ENCODE measurements at regions not wholly inside any gene's neighbourhood (a gene's known extent, or its start where the extent isn't known, plus 50 kb on each side); places are given as distances from the start of the nearest gene placed in this dataset.
"Not testable (repeated sequence)": the region's sequence is repeated elsewhere in the genome, so short reads cannot be mapped to it uniquely, and the experiment has no call there.

GRCh38 chr4:16450724-16451123 lies 224.5 kb upstream of the TAPT1 start:
- DNase-seq (ENCODE audit: low spot score): no peak
- no peak for ATAC-seq

DNA sequence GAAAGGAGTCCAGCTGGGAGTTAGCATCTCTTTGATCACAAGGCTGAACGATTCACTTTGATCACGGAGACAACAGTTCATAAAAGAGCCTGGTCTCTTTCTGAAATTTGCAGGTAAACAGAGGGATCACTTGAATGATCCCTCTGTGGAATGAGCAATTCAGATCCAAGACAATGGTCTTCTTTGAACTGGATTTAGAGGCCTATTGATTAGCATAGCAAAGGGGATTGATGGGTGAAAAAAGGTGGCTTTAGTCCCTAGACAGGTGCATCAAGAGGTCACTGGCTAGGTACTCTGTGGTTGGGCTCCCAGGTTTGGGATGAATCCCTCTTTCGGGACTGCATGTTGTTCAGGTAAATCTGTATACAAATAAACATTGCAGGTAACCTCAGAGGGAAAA lies 223.8 kb upstream of the TAPT1 start:
- no peak for ATAC-seq
- no peak for DNase-seq (ENCODE audit: low spot score)

GRCh38 chr4:16449406-16449805 lies 223.1 kb upstream of the TAPT1 start:
- no peak for DNase-seq (ENCODE audit: low spot score)
- no peak for ATAC-seq

DNA sequence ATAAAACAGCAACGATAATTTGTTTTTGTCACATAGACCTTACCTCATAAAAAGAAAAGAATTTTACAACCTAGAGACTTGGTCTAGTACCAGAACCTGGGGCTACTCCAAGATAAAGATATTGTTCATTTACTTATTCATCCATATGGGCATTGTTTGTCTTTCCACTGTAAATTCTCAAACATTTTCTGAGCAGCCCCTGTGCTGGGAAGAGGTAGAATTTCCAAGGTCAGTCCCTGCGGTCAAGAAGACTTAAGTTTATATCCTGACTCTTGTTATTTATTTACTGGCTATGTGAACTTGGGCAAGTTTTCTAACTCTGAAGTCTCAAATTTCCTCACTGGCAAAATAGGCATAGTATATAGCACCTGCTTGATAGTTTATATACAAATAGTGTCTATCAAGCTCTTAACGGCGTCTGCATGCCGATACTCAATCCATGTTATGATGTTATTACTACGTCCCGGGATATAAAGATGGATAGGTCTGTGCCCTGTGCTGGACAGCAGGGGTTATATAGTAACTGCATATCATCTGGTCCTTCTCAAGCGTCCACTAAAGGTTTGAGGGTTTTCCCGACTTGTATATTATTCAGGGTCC lies 222.1 kb upstream of the TAPT1 start:
- ATAC-seq (no peak), DNase-seq (ENCODE audit: low spot score) (no peak)

DNA sequence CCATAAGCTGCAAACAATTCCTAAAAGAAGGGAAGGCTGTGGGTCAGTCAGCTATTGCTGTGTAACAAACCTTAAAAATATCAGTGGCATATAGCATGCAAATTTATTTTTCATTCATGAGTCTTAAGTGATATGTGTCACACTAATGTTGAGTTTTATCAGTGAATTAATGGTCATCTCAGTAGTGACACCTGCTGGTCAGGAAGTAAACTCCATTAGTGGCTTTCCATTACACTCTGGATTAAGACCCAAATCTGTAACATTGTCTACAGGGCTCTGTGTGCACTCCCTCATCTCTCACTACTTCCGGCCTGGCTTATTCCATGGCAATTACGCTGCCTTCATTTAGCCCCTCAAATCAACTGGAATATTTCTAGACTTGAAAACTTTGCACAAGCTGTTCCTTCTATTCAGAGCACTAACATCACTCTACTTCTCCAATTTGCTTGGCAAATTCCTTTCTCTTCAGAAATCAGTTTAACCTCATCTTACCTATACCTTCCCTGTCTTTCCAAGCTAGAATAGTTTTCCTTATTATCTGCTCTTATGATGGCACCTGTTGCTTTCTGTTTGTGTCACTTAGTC lies 217.3 kb upstream of the TAPT1 start:
- ATAC-seq (peak; percentile 92), DNase-seq (ENCODE audit: low spot score) (no peak)

DNA sequence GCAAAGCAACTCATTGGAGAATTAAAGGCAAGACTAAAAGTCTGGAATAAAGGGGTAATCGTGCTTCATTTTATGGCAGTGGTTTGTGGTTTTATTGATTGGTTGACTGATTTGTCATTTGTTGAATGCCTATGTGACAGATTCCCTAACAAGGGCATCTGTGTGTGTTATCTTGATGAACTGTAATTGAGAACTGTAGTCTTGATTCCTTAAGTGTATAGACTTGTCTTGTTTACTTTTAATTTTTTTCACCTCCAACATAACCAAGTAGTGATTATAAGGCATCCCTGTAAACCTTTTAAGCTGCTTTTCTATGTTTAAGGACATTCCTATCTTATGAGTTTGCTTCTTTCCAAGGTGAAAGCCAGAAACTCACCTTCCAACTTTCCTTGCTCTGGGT lies 216.0 kb upstream of the TAPT1 start:
- DNase-seq (ENCODE audit: low spot score) (no peak), ATAC-seq (no peak)

GRCh38 chr4:16439768-16440167 lies 213.5 kb upstream of the TAPT1 start:
- ATAC-seq (no peak), DNase-seq (ENCODE audit: low spot score) (no peak)

DNA sequence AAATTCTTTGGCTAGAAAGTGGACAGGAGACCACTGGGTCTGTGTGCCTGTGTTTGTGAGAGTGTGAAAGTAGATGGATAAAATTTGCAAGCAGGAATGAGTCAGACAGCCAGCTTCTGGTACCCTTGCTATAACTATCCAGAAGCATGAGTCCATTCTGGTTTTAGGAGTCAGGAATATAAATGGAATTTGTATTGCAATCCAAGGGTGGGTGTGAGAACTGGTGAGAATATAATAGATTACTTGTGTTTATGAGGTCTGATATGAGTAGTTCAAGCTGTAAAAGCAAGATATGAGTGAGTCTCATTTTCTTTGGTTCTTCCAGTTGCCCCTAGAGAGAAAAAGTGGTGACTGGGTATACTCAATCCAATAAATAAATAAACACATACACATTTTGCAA lies 212.7 kb upstream of the TAPT1 start:
- DNase-seq (ENCODE audit: low spot score) (no peak), ATAC-seq (no peak)

DNA sequence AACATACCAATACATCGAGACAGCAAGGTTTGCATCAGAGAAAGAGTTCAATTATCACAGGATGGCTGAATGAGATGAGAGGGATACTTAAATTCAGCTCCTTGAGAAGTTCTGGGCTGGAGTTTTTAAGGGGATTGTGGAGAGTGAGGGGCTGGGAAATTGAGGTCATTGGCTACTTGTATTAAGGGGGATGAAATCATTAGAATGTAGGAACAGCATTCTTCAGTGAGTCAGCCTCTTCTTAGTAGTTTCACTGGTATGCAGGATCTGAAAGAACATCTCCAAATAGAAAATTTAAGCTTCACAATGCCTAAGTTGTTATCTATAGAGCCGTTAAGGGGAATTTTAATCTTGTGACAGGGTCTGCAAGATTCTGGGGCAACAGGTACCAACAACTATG lies 211.6 kb upstream of the TAPT1 start:
- ATAC-seq (no peak), DNase-seq (ENCODE audit: low spot score) (no peak)

GRCh38 chr4:16431866-16432265 lies 205.6 kb upstream of the TAPT1 start:
- no peak for ATAC-seq
- DNase-seq (ENCODE audit: low spot score): no peak

DNA sequence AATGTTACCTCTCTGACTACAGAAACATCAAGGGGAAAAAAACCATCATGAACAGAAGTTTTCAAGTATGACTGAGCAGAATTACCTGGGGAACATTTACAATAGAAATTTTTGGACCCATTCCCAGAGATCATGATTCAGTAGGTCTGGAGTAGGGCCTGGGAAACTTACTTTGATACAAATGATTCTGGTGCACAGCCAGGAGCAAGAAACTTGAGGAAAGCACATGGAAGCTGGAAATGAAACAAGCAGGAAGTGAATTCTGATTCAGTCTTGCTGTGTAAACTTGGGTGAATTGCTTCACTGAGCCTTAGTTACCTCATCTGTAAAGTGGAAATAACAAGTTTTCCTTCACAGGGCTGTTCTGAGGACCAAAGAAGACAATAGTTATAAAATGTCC lies 192.5 kb upstream of the TAPT1 start:
- ATAC-seq (no peak), DNase-seq (ENCODE audit: low spot score) (no peak)

DNA sequence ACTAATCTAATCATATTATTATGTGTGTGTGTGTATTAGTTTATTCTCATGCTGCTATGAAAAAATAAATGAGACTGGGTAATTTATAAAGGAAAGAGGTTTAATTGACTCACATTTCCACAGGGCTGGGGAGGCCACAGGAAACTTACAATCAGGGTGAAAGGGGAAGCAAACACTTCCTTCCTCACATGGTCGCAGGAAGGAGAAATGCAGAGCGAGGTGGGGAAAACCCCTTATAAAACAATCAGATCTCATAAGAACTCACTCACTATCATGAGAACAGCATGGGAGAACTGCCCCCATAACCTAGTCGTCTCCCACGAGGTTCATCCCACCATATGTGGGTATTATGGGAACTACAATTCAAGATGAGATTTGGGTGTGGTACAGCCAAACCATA lies 190.9 kb upstream of the TAPT1 start:
- ATAC-seq (no peak), DNase-seq (ENCODE audit: low spot score) (no peak)

DNA sequence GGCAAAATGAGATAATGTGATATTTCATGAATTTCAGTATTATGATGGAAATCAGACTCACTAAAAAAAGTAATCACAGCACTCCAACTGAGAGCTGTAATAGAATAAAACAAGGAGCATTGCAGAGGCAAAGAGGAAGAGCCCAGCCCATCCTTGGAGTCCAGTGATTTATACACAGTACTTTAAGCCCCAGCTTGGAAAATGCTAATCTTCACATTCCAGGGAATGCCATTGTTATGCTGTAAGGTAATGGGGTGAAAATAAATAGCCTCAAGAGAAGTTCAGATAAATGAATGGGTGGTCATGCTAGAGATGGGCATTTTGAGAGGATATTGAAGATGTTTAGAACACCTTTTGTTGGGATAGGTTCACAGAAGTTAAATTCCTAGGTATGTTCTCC lies 190.3 kb upstream of the TAPT1 start:
- no peak for ATAC-seq
- no peak for DNase-seq (ENCODE audit: low spot score)

GRCh38 chr4:16415751-16416150 lies 189.5 kb upstream of the TAPT1 start:
- DNase-seq (ENCODE audit: low spot score) (no peak), ATAC-seq (no peak)

- no peak for ATAC-seq
- DNase-seq (ENCODE audit: low spot score): no peak
These were observed 187.7 kb upstream of the TAPT1 start for GRCh38 chr4:16413814-16414555.

GRCh38 chr4:16411501-16412085 lies 185.3 kb upstream of the TAPT1 start:
- ATAC-seq (no peak), DNase-seq (ENCODE audit: low spot score) (no peak)

- not testable (repeated sequence) for DNase-seq (ENCODE audit: low spot score); ATAC-seq
These were observed 166.9 kb upstream of the TAPT1 start for GRCh38 chr4:16393216-16393615.

- DNase-seq (ENCODE audit: low spot score) (no peak), ATAC-seq (no peak)
These were observed 164.9 kb upstream of the TAPT1 start for GRCh38 chr4:16391196-16391595.

DNA sequence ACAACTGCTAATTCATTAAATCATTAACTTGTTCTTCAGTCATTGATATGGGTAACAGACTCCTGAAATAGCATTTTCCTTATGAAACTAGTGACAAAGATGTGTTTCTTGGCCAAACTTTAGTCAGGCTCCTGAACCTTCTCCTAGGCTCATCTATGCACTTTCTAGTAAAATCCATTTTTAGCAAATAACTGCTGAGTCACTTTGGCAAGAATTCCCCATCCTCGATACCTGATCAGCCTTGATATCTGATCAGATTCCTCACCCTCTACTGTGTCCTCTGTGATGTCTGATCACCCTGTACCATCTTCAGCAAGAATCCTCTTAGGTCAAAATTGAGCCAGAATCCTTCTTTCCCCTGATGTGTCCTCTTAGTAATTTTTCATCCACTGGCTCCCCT lies 161.2 kb upstream of the TAPT1 start:
- no peak for DNase-seq (ENCODE audit: low spot score)
- no peak for ATAC-seq

DNA sequence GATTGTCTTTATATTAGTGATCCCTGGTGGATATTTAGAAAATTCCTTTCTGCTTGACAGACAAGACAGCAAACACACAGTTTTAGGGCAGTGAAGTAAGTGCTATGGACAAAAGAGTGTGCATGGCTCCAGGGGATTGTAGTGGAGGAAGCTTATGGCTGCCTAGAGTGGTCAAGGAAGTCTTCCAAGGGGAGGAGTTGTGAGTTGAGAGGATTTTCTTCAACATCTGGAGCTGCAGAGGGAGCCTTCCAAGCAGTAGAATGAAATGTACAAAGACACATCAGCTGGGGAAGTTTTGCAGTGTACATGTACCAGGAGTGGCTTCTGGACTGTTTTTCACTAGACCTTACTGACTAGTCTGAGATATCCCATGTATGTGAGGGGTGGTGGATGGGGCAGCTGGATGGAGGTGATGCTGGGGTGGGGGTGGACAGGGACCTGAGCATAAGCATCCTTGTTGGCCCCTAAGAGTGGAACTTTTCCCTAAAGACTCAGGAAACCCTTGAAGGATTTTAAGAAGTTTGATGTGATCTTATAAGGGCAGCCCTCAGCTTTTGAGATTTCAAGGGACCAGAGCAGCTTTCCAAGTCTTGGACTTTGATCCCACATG lies 160.5 kb upstream of the TAPT1 start:
- no peak for ATAC-seq
- DNase-seq (ENCODE audit: low spot score): no peak

DNA sequence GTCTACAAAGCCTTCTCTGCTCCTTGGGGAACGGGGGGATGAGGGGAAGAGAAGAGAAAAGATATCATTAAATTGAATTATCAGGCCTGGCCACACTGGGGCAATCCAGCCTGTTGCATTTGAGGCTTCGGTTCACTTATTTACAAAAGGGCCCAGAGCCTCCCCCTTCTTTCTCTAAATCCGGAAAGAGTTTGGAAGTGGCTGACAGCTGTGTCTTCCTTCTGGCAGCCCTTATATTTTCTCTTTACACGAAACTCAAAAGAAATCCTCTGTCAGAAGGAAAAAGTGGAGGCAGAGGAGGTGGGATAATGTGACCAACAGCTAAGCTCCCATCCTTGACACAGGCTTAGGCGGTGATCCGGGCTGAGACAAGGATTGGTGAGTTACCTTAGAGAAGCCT lies 158.3 kb upstream of the TAPT1 start:
- DNase-seq (ENCODE audit: low spot score) (no peak), ATAC-seq (no peak)

DNA sequence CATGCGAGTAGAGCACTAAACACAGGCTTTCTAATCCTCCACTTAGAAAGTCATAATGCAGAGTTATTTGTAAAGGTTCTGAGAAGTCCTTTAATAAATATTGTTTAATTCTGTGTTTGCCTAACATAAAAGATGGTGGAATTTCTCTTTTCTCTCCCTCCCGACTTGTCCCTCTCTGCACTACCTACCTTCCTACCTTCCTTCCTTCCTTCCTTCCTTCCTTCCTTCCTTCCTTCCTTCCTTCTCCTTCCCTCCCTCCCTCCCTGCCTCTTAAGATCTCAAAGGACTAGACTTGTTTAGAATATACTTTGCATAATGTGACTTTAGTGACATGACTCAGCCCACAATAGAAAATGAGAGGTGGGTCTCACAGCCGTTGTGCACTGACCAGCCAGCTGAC lies 156.3 kb upstream of the TAPT1 start:
- ATAC-seq (no peak), DNase-seq (ENCODE audit: low spot score) (no peak)

All from left lobe of liver (tissue), 2 donors.